ENCODE measurements at regions not wholly inside any gene's neighbourhood (a gene's known extent, or its start where the extent isn't known, plus 50 kb on each side); places are given as distances from the start of the nearest gene placed in this dataset.

- H3K36me3 ChIP-seq (ENCODE audit: control insufficient read depth in 2 of 2, insufficient read depth in 2 of 2, low read length in 1 of 2): no peaks in the 10 kb centered on the region
- H3K4me1 ChIP-seq (ENCODE audit: control insufficient read depth, insufficient read depth, low read length): no peaks in the 10 kb centered on the region
- no peaks in the 10 kb centered on the region for H3K9me3 ChIP-seq (replicated peaks; ENCODE audit: control insufficient read depth, insufficient read depth, low read length)
- no peak overlapping the region for H3K4me2 ChIP-seq (ENCODE audit: control insufficient read depth, insufficient read depth)
- DNase-seq (ENCODE audit: low read depth, low spot score) (no peak), ATAC-seq (peak; percentile 80), FAIRE-seq (no peak)
- BruUV-seq (replicated peaks): no TSS peak
- ChIA-PET RAD21 (ENCODE audit: unreplicated experiment) (no interaction called here), SMC1A (ENCODE audit: uncharacterized antibody, unreplicated experiment) (interaction anchor here (0.6 to 1.3 kb wide), 4 partner anchors 8 to 72 kb away, joined by 3 read pairs; no protein-coding TSS in a partner anchor), POLR2A (no interaction called here), CTCF (interaction anchor here (1.1 kb wide), 2 partner anchors 11 to 156 kb away, joined by 3 read pairs; no protein-coding TSS in a partner anchor)
- no peak overlapping the region for H3K9ac ChIP-seq (ENCODE audit: control insufficient read depth, insufficient read depth, low read length)
- no peak overlapping the region for H3K27ac ChIP-seq (ENCODE audit: control insufficient read depth, insufficient read depth)
- H3K4me3 ChIP-seq: no peak overlapping the region
- no peaks in the 10 kb centered on the region for H4K20me1 ChIP-seq (ENCODE audit: control insufficient read depth, insufficient read depth)
- H3K27me3 ChIP-seq (replicated peaks in 1 of 2; ENCODE audit: control insufficient read depth in 2 of 2, insufficient read depth in 2 of 2, low read length in 1 of 2): no peaks in the 10 kb centered on the region
- H2AFZ ChIP-seq (ENCODE audit: control insufficient read depth, low read depth, low read length): no peak overlapping the region
- TF ChIP-seq KAT2A (conservative IDR thresholded peaks at IDR 0.05; ENCODE audit: control insufficient read depth, low read depth, low read length) (no peak), BRCA1 (IDR thresholded peaks at IDR 0.05; ENCODE audit: low read depth, low read length) (no peak), TCF7 (IDR thresholded peaks at IDR 0.05; ENCODE audit: borderline replicate concordance) (no peak), CHD4 (IDR thresholded peaks at IDR 0.05) (no peak), BHLHE40 (IDR thresholded peaks at IDR 0.05; ENCODE audit: borderline replicate concordance in 1 of 2, low read depth in 2 of 2, low read length in 1 of 2) (no peak), YBX1 (IDR thresholded peaks at IDR 0.05) (no peak), MYC (IDR thresholded peaks at IDR 0.05; ENCODE audit: insufficient read depth, insufficient read length, insufficient replicate concordance, low read length, severe bottlenecking) (no peak), EP300 (IDR thresholded peaks at IDR 0.05; ENCODE audit: borderline replicate concordance in 1 of 2, control insufficient read depth in 1 of 2, low read depth in 2 of 2, low read length in 2 of 2) (0 out of 4 replicates have a peak, but pooled peaks of 1 of the 2 experiments have one; percentile 11), IKZF2 (IDR thresholded peaks at IDR 0.05) (peak; percentile 33 to 50; a peak in 3 of 4 replicates), IRF4 (IDR thresholded peaks at IDR 0.05; ENCODE audit: low read depth, low read length) (no peak), BMI1 (IDR thresholded peaks at IDR 0.05; ENCODE audit: borderline replicate concordance) (peak; percentile 78), GABPA (IDR thresholded peaks at IDR 0.05; ENCODE audit: low read depth) (no peak), MYB (IDR thresholded peaks at IDR 0.05; ENCODE audit: borderline replicate concordance, low read depth, low read length) (no peak), HSF1 (IDR thresholded peaks at IDR 0.05; ENCODE audit: low read depth, low read length) (no peak), SPI1 (IDR thresholded peaks at IDR 0.05; ENCODE audit: borderline replicate concordance, insufficient read depth, low read depth, low read length) (peak; percentile 50; the same call in 1 of the 2 replicates), MTA3 (IDR thresholded peaks at IDR 0.05; ENCODE audit: borderline replicate concordance, low read length) (no peak), ZNF217 (IDR thresholded peaks at IDR 0.05) (no peak)
- TF ChIP-seq, protein P1, sequence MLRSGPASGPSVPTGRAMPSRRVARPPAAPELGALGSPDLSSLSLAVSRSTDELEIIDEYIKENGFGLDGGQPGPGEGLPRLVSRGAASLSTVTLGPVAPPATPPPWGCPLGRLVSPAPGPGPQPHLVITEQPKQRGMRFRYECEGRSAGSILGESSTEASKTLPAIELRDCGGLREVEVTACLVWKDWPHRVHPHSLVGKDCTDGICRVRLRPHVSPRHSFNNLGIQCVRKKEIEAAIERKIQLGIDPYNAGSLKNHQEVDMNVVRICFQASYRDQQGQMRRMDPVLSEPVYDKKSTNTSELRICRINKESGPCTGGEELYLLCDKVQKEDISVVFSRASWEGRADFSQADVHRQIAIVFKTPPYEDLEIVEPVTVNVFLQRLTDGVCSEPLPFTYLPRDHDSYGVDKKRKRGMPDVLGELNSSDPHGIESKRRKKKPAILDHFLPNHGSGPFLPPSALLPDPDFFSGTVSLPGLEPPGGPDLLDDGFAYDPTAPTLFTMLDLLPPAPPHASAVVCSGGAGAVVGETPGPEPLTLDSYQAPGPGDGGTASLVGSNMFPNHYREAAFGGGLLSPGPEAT (IDR thresholded peaks at IDR 0.05; ENCODE audit: low read depth): peak; percentile 13; the same call in 1 of the 2 replicates
- TF ChIP-seq, protein P2, sequence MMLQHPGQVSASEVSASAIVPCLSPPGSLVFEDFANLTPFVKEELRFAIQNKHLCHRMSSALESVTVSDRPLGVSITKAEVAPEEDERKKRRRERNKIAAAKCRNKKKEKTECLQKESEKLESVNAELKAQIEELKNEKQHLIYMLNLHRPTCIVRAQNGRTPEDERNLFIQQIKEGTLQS (IDR thresholded peaks at IDR 0.05; ENCODE audit: borderline replicate concordance, extremely low read depth, low read depth, low read length): no peak
- H3K79me2 ChIP-seq (ENCODE audit: control insufficient read depth, insufficient read depth, low read length): no peaks in the 10 kb centered on the region
- in situ Hi-C loops (cut with MboI) (no loop called here), intact Hi-C loops (cut with micrococcal nuclease; ENCODE audit: unreplicated experiment) (loop anchor here (5.0 to 10.0 kb wide), 2 partner anchors 65 to 212 kb away; no protein-coding TSS in a partner anchor)
- WGBS (ENCODE audit: insufficient coverage, insufficient replicate concordance, low lambda C conversion rate, missing lambda C conversion rate): 23% methylated on average over 2 of the region's 2 CpGs
These were observed 577.1 kb downstream of the DOK5 start for GRCh38 chr20:55052459-55052858.

All from GM12878 (cell line).